Stomach (tissue), 8 donors: ENCODE measurements at regions not wholly inside any gene's neighbourhood (a gene's known extent, or its start where the extent isn't known, plus 50 kb on each side); places are given as distances from the start of the nearest gene placed in this dataset.
A peak's percentile ranks its signal among the peaks of the same experiment; 100 is the strongest.

ENCODE experiments used
- DNase-seq, 2 donors: peaks; one replicate each; pipeline versions ENCODE4 v3.0.0 to v3.0.0-alpha.2; 2013 to 2019
- H3K27ac ChIP-seq, 5 donors: fragments of 200-600 bp in 4 of 5; sonication (generic) in 4 of 5; one replicate each; pipeline ENCODE4 v1.5.1; 2013 to 2019; ENCODE audit warnings: mild to moderate bottlenecking in 1 of 5, moderate library complexity in 1 of 5
- H3K27me3 ChIP-seq, 3 donors: fragments of 200-600 bp; sonication (generic); one replicate each; pipeline ENCODE4 v1.5.1; 2017 to 2019; ENCODE audit warnings: mixed run types in 1 of 3
- H3K36me3 ChIP-seq, 4 donors: fragments of 200-600 bp; sonication (generic); 1 replicate in 3 of 4; 2 replicates in 1 of 4; pipeline ENCODE4 v1.5.1; 2016 to 2019
- H3K4me1 ChIP-seq, 4 donors: fragments of 200-600 bp; sonication (generic); one replicate each; pipeline ENCODE4 v1.5.1; 2016 to 2019
- H3K4me3 ChIP-seq, 4 donors: fragments of 200-600 bp; sonication (generic) in 3 of 4; one replicate each; pipeline ENCODE4 v1.5.1; 2016 to 2019; ENCODE audit warnings: mild to moderate bottlenecking in 1 of 4
- H3K9me3 ChIP-seq, 4 donors: fragments of 200-600 bp; sonication (generic); one replicate each; pipeline ENCODE4 v1.5.1; 2016 to 2019
- CTCF ChIP-seq, 7 experiments: fragments of 450-650 bp in 4 of 7; fragments of 200-600 bp in 3 of 7; sonication (generic) in 3 of 7; IDR thresholded peaks; one replicate each; pipeline ENCODE4 v1.5.1; 2016 to 2019; ENCODE audit warnings: antibody characterized with exemption in 7 of 7, control low read depth in 2 of 7, mild to moderate bottlenecking in 1 of 7
- EP300 ChIP-seq: sonication (generic); formaldehyde crosslinking; IDR thresholded peaks from one replicate; pipeline ENCODE4 v1.6.1; 2017; ENCODE audit warnings: antibody characterized with exemption
- POLR2A ChIP-seq, 4 donors: fragments of 450-650 bp; IDR thresholded peaks; one replicate each; pipeline ENCODE4 v1.6.1; 2016; ENCODE audit warnings: antibody characterized with exemption in 4 of 4, control low read depth in 2 of 4, mild to moderate bottlenecking in 1 of 4, moderate library complexity in 1 of 4
- POLR2AphosphoS5 ChIP-seq, 3 donors: sonication (generic); formaldehyde crosslinking; IDR thresholded peaks; one replicate each; pipeline ENCODE4 v1.6.1; 2016; ENCODE audit warnings: antibody characterized with exemption in 3 of 3
- WGBS, 5 donors: extraction: QIAGEN DNeasy Blood & Tissue Kit in 3 of 5; methylation state at CpG; one replicate each; pipeline versions ENCODE4 v1.1.5 to v1.1.7; 2013 to 2018; 5-methylcytosine and 5-hydroxymethylcytosine counted together
- intact Hi-C: fragments of 100-400 bp; cut with DNase I; formaldehyde crosslinking; loops from one replicate; pipeline ENCODE4 v1.15.1; 2023; ENCODE audit warnings: low total_unique reads
- donor health status: healthy with polysubstance abuse.
- donor health status: Bipolar disorder and iron deficiency.
- donor health status: healthy.

DNA sequence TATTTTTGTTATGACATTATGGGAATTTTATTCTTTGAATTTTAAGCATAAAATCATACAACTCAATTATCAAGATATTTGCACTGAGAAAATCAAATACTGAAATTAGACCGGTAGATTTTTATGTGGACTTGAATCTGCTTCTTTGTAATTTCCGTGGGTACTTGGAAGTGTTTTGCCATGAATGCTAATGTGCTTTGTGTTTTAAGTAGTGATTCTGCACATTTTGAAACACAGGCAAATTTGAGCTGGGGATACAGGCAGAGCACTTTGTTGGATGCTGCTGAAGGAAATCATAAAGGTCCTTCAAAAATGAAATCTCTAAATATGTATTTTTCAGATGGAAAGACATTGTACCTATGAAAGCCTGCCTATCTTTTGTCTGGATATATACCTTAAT lies 446.3 kb upstream of the POU3F3 start:
- Histone ChIP-seq H3K36me3 (no peaks in the 10 kb centered on the region), H3K4me1 (no peaks in the 10 kb centered on the region), H3K27me3 (no peaks in the 10 kb centered on the region), H3K4me3 (no peak overlapping the region), H3K27ac (no peak overlapping the region), H3K9me3 (no peaks in the 10 kb centered on the region)
- intact Hi-C loops: no loop called here
- TF ChIP-seq CTCF (IDR thresholded peaks at IDR 0.05) (no peak), POLR2A (IDR thresholded peaks at IDR 0.05) (no peak), EP300 (no peak), POLR2AphosphoS5 (IDR thresholded peaks at IDR 0.05) (no peak)
- 82 to 94% (median 92%) methylated on average over 2 of the region's 2 CpGs for WGBS, 5 donors
- DNase-seq: no peak

- TF ChIP-seq CTCF (IDR thresholded peaks at IDR 0.05) (no peak), EP300 (no peak), POLR2AphosphoS5 (IDR thresholded peaks at IDR 0.05) (no peak), POLR2A (IDR thresholded peaks at IDR 0.05) (no peak)
- Histone ChIP-seq H3K4me3 (no peak overlapping the region), H3K4me1 (no peaks in the 10 kb centered on the region), H3K27ac (no peak overlapping the region), H3K36me3 (no peaks in the 10 kb centered on the region), H3K27me3 (no peaks in the 10 kb centered on the region), H3K9me3 (no peaks in the 10 kb centered on the region)
- DNase-seq: no peak
- intact Hi-C loops: no loop called here
- 38 to 58% (median 52%) methylated on average over 5 of the region's 5 CpGs for WGBS, 5 donors
Observed at GRCh38 chr2:104408266-104408665, 445.6 kb upstream of the POU3F3 start.

DNA sequence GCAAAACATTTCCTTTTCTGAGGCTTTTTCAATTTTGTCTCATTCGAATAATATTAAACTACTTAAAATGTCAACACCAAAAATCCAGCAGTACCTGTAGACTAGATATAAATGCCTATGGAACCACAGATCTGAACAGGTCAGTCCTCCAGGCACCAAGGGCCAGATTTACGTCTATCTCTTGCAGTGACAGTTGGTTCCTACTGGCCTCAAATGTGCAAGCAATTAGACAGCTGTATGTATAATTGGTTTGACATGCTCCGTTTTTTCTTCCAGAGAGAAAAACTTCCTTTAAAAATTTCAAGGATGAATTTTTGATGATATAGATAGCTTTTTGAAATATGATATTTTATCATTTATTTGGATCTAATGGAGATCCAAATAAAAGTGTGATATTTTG lies 443.8 kb upstream of the POU3F3 start:
- no peak for DNase-seq
- 85 to 95% (median 88%) methylated on average over 3 of the region's 3 CpGs for WGBS, 5 donors
- intact Hi-C loops: no loop called here

GRCh38 chr2:104412384-104412783 lies 441.5 kb upstream of the POU3F3 start:
- H3K9me3 ChIP-seq: no peaks in the 10 kb centered on the region
- TF ChIP-seq CTCF (IDR thresholded peaks at IDR 0.05): peak in 5 of 7 experiments; percentile 24 to 45 (median 30)
- TF ChIP-seq POLR2A (IDR thresholded peaks at IDR 0.05): no peak
- TF ChIP-seq POLR2AphosphoS5 (IDR thresholded peaks at IDR 0.05): no peak
- TF ChIP-seq EP300: no peak
- no peak overlapping the region for H3K4me3 ChIP-seq
- H3K27me3 ChIP-seq: peaks cover 0 to 12% (median 0%) of the 10 kb centered on the region in 3 donors
- DNase-seq: peak in 1 of 2 donors; percentile 39
- no peaks in the 10 kb centered on the region for H3K4me1 ChIP-seq
- H3K36me3 ChIP-seq: no peaks in the 10 kb centered on the region
- no peak overlapping the region for H3K27ac ChIP-seq
- intact Hi-C loops: no loop called here
- WGBS, 5 donors: 15 to 25% (median 16%) methylated on average over 2 of the region's 2 CpGs

More for the DNA sequence above, 443.8 kb upstream of the POU3F3 start:
- Histone ChIP-seq H3K4me3 (no peak overlapping the region), H3K36me3 (no peaks in the 10 kb centered on the region), H3K27me3 (peaks cover 0 to 8% (median 0%) of the 10 kb centered on the region in 3 donors), H3K4me1 (no peaks in the 10 kb centered on the region), H3K27ac (no peak overlapping the region), H3K9me3 (no peaks in the 10 kb centered on the region)
- TF ChIP-seq POLR2A (IDR thresholded peaks at IDR 0.05): no peak
- no peak for TF ChIP-seq EP300
- TF ChIP-seq POLR2AphosphoS5 (IDR thresholded peaks at IDR 0.05): no peak
- no peak for TF ChIP-seq CTCF (IDR thresholded peaks at IDR 0.05)
